ENCODE measurements at regions not wholly inside any gene's neighbourhood (a gene's known extent, or its start where the extent isn't known, plus 50 kb on each side); places are given as distances from the start of the nearest gene placed in this dataset.
A peak's percentile ranks its signal among the peaks of the same experiment; 100 is the strongest.
"Not testable (repeated sequence)": the region's sequence is repeated elsewhere in the genome, so short reads cannot be mapped to it uniquely, and the experiment has no call there.

DNA sequence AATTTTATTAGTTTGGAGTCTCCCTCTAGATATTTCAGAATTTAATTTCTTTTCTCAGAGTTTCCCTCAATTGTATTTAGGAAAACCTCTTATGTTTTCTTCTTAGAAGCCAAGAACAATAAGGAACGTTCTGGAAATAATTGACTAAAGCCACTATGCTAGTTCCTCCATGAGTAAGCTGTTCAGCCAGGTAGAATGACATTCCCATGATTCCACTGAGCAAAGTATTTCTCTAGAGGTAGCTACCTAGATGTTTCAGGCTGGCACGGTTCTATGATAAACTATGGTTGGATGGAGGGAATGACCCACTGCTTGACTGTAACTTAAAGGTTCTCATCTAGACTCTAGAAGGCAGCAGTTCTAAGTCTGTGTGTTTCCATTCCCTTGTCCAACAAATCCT lies 62.4 kb downstream of the CLDN17 start:
- no peak for DNase-seq (ENCODE audit: low spot score)

DNA sequence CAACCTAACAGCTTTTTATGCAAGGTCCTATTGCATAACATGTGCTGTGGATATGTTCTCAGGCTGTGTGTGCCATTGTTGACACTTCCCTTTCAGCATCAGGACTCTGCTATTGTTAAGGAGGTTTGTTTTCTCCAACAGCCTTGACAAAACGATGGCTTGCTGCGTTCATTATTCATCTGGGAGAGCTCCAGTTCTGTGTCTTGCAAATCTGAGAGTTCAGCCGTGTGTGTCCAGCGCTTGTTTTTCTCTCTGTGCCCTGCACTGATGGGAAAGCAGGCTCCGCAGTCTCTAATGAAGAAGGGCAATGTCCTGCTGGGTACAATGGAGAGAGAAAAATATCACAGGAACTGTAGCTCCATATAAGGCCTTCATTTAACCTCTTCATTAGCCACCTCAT lies 63.7 kb downstream of the CLDN17 start:
- no peak for DNase-seq (ENCODE audit: low spot score)

DNA sequence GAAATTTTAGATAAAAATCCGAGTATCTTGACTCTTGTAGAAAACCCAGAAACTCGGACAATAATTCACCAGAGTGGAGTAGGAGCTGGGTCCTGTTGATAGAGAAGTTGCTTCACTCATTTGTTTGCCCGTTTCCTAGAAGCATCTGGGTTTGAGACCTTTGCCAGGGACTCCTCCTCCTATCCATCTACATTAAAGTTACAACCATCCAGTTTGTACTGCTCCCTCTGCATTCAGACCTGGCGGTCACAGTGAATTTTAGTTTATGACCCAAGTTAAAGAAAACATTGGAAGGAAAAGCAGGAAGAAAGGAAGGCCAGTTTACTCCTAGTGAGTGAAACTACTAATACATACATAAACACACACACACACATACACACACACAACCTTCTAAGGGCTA lies 64.6 kb downstream of the CLDN17 start:
- no peak for DNase-seq (ENCODE audit: low spot score)

DNA sequence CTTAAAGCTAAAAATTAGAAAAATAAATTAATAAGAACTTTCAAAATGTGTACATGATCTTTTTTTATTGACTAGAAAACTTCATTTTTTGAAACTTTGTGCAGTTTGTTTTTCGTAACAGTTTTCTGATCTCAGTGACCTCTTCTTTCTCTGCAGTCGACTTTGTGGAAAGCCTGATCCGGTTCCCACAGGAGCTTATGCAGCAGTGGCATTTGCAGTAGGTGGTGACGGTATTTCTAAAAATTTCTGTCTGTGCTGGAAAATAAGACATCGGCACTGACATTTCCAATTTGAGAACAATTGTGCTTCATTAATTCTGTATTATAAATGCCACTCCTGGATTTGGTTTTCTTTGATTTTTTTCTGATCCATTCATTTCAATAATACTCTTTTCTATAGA lies 68.8 kb downstream of the CLDN17 start:
- DNase-seq (ENCODE audit: low spot score) = no peak

DNA sequence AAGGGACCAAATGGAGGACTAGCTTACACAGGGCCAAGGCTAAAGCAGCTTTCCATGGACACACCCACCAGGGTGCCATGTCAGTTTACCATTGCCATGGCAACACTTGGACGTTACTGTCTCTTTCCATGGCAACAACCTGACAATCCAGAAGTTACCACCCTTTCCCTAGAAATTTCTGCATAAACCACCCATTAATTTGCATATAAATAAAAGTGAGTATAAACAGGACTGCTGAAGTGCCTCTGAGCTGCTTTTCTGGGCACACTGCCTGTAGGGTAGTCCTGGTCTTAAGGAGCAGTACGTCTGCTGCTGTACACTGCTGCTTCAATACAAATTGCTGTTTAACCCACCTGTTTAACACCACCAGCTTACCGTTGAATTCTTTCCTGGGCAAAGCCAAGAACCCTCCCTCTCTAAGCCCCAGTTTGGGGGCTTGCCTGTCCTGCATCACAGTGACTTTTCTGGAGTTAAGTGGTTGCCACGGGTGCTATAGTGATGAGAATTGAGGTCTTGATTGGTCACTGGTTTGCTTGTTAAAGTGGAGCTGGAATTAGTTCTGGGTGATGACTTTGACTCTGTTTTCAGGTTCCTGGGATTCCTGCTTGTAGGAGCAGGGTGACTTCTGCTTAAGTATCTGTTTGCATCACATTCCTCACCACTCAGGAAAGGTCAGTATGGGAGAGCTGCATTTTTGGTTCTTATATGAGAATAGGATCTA lies 83.2 kb downstream of the CLDN17 start:
- peak; percentile 24 for DNase-seq (ENCODE audit: low spot score)

GRCh38 chr21:30081506-30081905 lies 85.1 kb downstream of the CLDN17 start:
- DNase-seq (ENCODE audit: low spot score) = no peak

GRCh38 chr21:30072496-30072895 lies 94.1 kb downstream of the CLDN17 start:
- DNase-seq (ENCODE audit: low spot score) = peak; percentile 39

- no peak for DNase-seq (ENCODE audit: low spot score)
Measured at GRCh38 chr21:30058928-30059327, 107.7 kb downstream of the CLDN17 start.

GRCh38 chr21:30057108-30057507 lies 109.5 kb downstream of the CLDN17 start:
- DNase-seq (ENCODE audit: low spot score) = no peak

GRCh38 chr21:30048570-30048969 lies 108.8 kb upstream of the GRIK1 start:
- no peak for DNase-seq (ENCODE audit: low spot score)

GRCh38 chr21:30044447-30045064 lies 104.8 kb upstream of the GRIK1 start:
- DNase-seq (ENCODE audit: low spot score) = peak; percentile 18

DNA sequence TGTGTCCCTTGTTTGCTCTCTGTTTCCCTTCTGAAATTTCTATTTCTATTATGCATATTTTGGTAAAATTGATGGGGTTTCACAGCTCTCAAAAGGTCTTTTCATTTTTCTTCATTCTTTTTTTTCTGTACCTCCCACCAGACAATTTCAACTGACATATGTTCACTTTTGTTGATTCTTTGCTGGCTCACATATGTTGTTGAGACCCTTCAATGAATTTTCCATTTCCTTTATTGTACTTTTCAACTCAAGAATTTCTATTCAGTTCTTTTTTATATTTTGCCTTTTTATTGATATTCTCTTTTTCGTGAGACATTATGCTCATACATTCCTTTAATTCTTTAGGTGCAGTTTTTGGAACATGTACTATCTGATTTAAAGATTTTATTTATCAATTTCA lies 102.6 kb upstream of the GRIK1 start:
- DNase-seq (ENCODE audit: low spot score) = no peak

GRCh38 chr21:30033441-30033840 lies 93.6 kb upstream of the GRIK1 start:
- DNase-seq (ENCODE audit: low spot score) = no peak

- DNase-seq (ENCODE audit: low spot score) = no peak
Measured at GRCh38 chr21:30030416-30030815, 90.6 kb upstream of the GRIK1 start.

DNA sequence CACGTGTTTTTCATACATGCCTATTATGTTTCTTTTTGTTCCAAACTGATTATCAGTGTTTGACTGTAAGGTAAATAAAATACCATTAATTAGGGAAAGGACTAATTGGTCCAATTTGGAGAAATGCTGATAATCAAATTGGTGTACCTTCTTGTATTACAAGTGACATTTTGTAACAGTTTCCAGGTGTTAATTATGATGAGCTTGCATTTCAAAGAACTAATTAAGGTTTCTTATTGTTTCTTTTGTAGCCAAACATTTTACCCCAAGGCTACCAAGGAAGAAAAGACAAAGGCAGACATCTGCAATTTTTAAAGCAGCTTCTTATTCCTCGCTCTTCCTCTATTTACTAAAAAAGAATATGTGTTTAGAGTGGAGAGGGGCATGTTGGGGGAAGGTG lies 88.7 kb upstream of the GRIK1 start:
- DNase-seq (ENCODE audit: low spot score) = no peak

- peak; percentile 66 for DNase-seq (ENCODE audit: low spot score)
Measured at GRCh38 chr21:30027986-30028385, 88.2 kb upstream of the GRIK1 start.

DNA sequence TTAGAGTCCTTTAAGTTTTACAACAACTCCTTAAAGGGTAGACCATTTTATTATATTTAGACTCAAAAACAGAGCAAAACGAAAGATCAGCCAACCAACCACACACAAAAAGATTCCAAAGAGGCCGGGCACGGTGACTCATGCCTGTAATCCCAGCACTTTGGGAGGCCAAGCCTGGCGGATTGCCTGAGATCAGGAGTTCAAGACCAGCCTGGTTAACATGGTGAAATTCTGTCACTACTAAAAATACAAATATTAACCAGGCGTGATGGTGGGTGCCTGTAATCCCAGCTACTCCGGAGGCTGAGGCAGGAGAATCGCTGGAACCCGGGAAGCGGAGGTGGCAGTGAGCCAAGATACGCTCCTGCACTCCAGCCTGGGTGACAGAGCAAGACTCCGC lies 83.3 kb upstream of the GRIK1 start:
- DNase-seq (ENCODE audit: low spot score) = not testable (repeated sequence)

DNA sequence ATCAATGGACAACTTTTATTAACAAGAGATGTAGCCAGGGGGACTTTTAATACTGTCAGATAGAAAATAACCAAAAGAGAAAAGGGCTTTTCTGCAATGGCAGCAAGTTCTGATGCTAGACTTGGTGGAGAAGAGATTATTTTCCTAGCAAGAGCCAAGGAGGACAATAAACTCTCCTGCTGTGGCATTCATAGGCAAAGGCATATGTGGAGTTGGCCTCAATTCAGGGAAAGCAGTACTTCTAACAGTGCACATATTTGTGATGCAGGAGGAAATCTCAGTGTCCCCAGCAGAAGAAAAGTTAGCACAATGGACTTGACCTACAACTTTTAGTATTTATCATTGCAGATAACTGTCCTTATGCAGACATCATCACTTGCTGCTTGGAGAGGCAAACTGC lies 75.1 kb upstream of the GRIK1 start:
- no peak for DNase-seq (ENCODE audit: low spot score)

GRCh38 chr21:29991624-29992023 lies 51.8 kb upstream of the GRIK1 start:
- no peak for DNase-seq (ENCODE audit: low spot score)

GRCh38 chr21:29989634-29990234 lies 49.9 kb upstream of the GRIK1 start:
- no peak for DNase-seq (ENCODE audit: low spot score)

All from umbilical cord (tissue), 1 donor.